ENCODE measurements at regions not wholly inside any gene's neighbourhood (a gene's known extent, or its start where the extent isn't known, plus 50 kb on each side); places are given as distances from the start of the nearest gene placed in this dataset.

GRCh38 chr5:106909716-106910115 lies 761.0 kb downstream of the EFNA5 start:
- TF ChIP-seq, protein P1, sequence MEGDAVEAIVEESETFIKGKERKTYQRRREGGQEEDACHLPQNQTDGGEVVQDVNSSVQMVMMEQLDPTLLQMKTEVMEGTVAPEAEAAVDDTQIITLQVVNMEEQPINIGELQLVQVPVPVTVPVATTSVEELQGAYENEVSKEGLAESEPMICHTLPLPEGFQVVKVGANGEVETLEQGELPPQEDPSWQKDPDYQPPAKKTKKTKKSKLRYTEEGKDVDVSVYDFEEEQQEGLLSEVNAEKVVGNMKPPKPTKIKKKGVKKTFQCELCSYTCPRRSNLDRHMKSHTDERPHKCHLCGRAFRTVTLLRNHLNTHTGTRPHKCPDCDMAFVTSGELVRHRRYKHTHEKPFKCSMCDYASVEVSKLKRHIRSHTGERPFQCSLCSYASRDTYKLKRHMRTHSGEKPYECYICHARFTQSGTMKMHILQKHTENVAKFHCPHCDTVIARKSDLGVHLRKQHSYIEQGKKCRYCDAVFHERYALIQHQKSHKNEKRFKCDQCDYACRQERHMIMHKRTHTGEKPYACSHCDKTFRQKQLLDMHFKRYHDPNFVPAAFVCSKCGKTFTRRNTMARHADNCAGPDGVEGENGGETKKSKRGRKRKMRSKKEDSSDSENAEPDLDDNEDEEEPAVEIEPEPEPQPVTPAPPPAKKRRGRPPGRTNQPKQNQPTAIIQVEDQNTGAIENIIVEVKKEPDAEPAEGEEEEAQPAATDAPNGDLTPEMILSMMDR (IDR thresholded peaks at IDR 0.05 in 2 of 3, conservative IDR thresholded peaks at IDR 0.05 in 1 of 3; ENCODE audit: borderline replicate concordance in 1 of 3, insufficient read depth in 1 of 3, low read depth in 2 of 3, low read length in 2 of 3), result no peak
- no peak for TF ChIP-seq EZH2phosphoT487 (IDR thresholded peaks at IDR 0.05; ENCODE audit: borderline replicate concordance)
- TF ChIP-seq RAD21 (IDR thresholded peaks at IDR 0.05; ENCODE audit: low read depth), result no peak
- TF ChIP-seq POLR2A (IDR thresholded peaks at IDR 0.05; ENCODE audit: borderline replicate concordance, extremely low read depth, insufficient read depth, insufficient read length), result no peak
- no peak for TF ChIP-seq EZH2 (IDR thresholded peaks at IDR 0.05)
- TF ChIP-seq POLR2AphosphoS5 (IDR thresholded peaks at IDR 0.05; ENCODE audit: low read depth, low read length), result no peak
- TF ChIP-seq SRF (IDR thresholded peaks at IDR 0.05; ENCODE audit: low read depth), result no peak
- no peak for TF ChIP-seq SIN3A (IDR thresholded peaks at IDR 0.05; ENCODE audit: low read depth)
- TF ChIP-seq ZFX (IDR thresholded peaks at IDR 0.05), result no peak
- no peak for TF ChIP-seq SP1 (IDR thresholded peaks at IDR 0.05; ENCODE audit: low read depth)
- TF ChIP-seq YY1 (IDR thresholded peaks at IDR 0.05; ENCODE audit: extremely low read depth, insufficient replicate concordance, low read depth, low read length), result no peak

Data from HCT116 (cell line).